AG04449 (cell line): ENCODE measurements at regions not wholly inside any gene's neighbourhood (a gene's known extent, or its start where the extent isn't known, plus 50 kb on each side); places are given as distances from the start of the nearest gene placed in this dataset.

Source experiments
- CTCF ChIA-PET: fragments of 350-600 bp; formaldehyde crosslinking; extraction: SDS; loops from one replicate; lab custom pipeline; 2021; ENCODE audit warnings: antibody characterized with exemption; lab: Yijun Ruan, JAX
- POLR2A ChIA-PET: fragments of 400-600, 350-600 bp; formaldehyde crosslinking; extraction: SDS; loops from one replicate; lab custom pipeline; 2020; ENCODE audit warnings: antibody characterized with exemption, inconsistent platforms; lab: Yijun Ruan, JAX
- DNase-seq: peaks from one replicate; pipeline ENCODE4 v3.0.0-alpha.2; 2010; ENCODE audit warnings: low read depth, low spot score
- H3K4me3 ChIP-seq: 2 replicates; pipeline ENCODE4 v1.5.1; 2011; ENCODE audit warnings: low read depth, mild to moderate bottlenecking, control low read depth, low read length
- CTCF ChIP-seq: IDR thresholded peaks from one replicate; pipeline ENCODE4 v1.5.1; 2011; ENCODE audit warnings: mild to moderate bottlenecking, moderate library complexity, low read length, control low read depth, inconsistent platforms; ENCODE audit not compliant: insufficient read depth; ENCODE audit errors: missing control alignments

- no peak for TF ChIP-seq CTCF
- DNase-seq = no peak
- ChIA-PET POLR2A (no interaction called here), CTCF (no interaction called here)
- H3K4me3 ChIP-seq = no peak overlapping the region
These were observed 241.8 kb downstream of the CLIC5 start for GRCh38 chr6:45773906-45774305.

- ChIA-PET CTCF (interaction anchor here (0.6 to 2.7 kb wide), 2 partner anchors 10 to 107 kb away, joined by 3 to 8 read pairs; no protein-coding TSS in a partner anchor), POLR2A (no interaction called here)
- DNase-seq = no peak
- H3K4me3 ChIP-seq = no peak overlapping the region
- no peak for TF ChIP-seq CTCF
These were observed 242.7 kb downstream of the CLIC5 start for GRCh38 chr6:45772886-45773495.

- H3K4me3 ChIP-seq = no peak overlapping the region
- ChIA-PET CTCF (interaction anchor here (1.0 to 2.7 kb wide), 2 partner anchors 11 to 22 kb away, joined by 3 to 8 read pairs; no protein-coding TSS in a partner anchor), POLR2A (no interaction called here)
- TF ChIP-seq CTCF = no peak
- DNase-seq = no peak
These were observed 243.6 kb downstream of the CLIC5 start for GRCh38 chr6:45772051-45772450.

- POLR2A ChIA-PET = no interaction called here
- no peak for TF ChIP-seq CTCF
- DNase-seq = no peak
- H3K4me3 ChIP-seq = no peak overlapping the region
- CTCF ChIA-PET = no interaction called here
These were observed 252.4 kb downstream of the CLIC5 start for GRCh38 chr6:45763281-45763680.

- CTCF ChIA-PET = interaction anchor here (1.1 kb wide), 1 partner anchor 163 kb away, joined by 3 read pairs; no protein-coding TSS in a partner anchor
- DNase-seq = no peak
- no peak for TF ChIP-seq CTCF
- H3K4me3 ChIP-seq = no peak overlapping the region
- POLR2A ChIA-PET = no interaction called here
These were observed 256.2 kb downstream of the CLIC5 start for GRCh38 chr6:45759472-45759810.

- no peak overlapping the region for H3K4me3 ChIP-seq
- CTCF ChIA-PET = interaction anchor here (1.1 kb wide), 2 partner anchors 25 to 164 kb away, joined by 3 read pairs; no protein-coding TSS in a partner anchor
- no peak for TF ChIP-seq CTCF
- POLR2A ChIA-PET = no interaction called here
- DNase-seq = no peak
These were observed 256.7 kb downstream of the CLIC5 start for GRCh38 chr6:45758787-45759471.
